Smooth muscle cell (in vitro differentiated cells): ENCODE measurements at regions not wholly inside any gene's neighbourhood (a gene's known extent, or its start where the extent isn't known, plus 50 kb on each side); places are given as distances from the start of the nearest gene placed in this dataset.

Source experiments
- DNase-seq: peaks from one replicate; lab custom pipeline; 2025; ENCODE audit not compliant: unreplicated experiment; lab: John Stamatoyannopoulos, UW
- H2AFZ ChIP-seq: fragments of 200-600 bp; sonication (generic); 2 replicates; pipeline ENCODE4 v1.6.0; 2016; ENCODE audit warnings: antibody characterized with exemption, low read depth, mild to moderate bottlenecking
- H3F3A ChIP-seq: fragments of 200-600 bp; sonication (generic); 2 replicates; pipeline ENCODE4 v1.6.0; 2017; ENCODE audit warnings: antibody characterized with exemption, low read depth
- H3K27ac ChIP-seq: fragments of 200-600 bp; sonication (generic); 2 replicates; pipeline ENCODE4 v1.5.1; 2016; ENCODE audit warnings: low read depth, mild to moderate bottlenecking
- H3K27me3 ChIP-seq: fragments of 200-600 bp; sonication (generic); 2 replicates; pipeline ENCODE4 v1.6.1; 2016; ENCODE audit warnings: low read depth, mild to moderate bottlenecking
- H3K36me3 ChIP-seq: fragments of 200-600 bp; sonication (generic); 2 replicates; pipeline ENCODE4 v1.5.1; 2016; ENCODE audit warnings: low read depth
- H3K4me1 ChIP-seq: fragments of 200-600 bp; sonication (generic); 2 replicates; pipeline ENCODE4 v1.5.1; 2016; ENCODE audit warnings: low read depth
- H3K4me2 ChIP-seq: fragments of 200-600 bp; sonication (generic); 2 replicates; pipeline ENCODE4 v1.6.0; 2016; ENCODE audit warnings: mild to moderate bottlenecking
- H3K4me3 ChIP-seq: fragments of 200-600 bp; sonication (generic); 2 replicates; pipeline ENCODE4 v1.5.1; 2016; ENCODE audit warnings: mild to moderate bottlenecking
- H3K79me2 ChIP-seq: fragments of 200-600 bp; sonication (generic); 2 replicates; pipeline ENCODE4 v1.6.0; 2016; ENCODE audit warnings: low read depth, mild to moderate bottlenecking
- H3K9ac ChIP-seq: fragments of 200-600 bp; sonication (generic); 2 replicates; pipeline ENCODE4 v1.6.0; 2016; ENCODE audit warnings: low read depth
- H3K9me3 ChIP-seq: fragments of 200-600 bp; sonication (generic); replicated peaks from 2 replicates; pipeline ENCODE4 v1.5.1; 2016; ENCODE audit warnings: low read depth
- H4K20me1 ChIP-seq: fragments of 200-600 bp; sonication (generic); 2 replicates; pipeline ENCODE4 v1.6.0; 2016; ENCODE audit warnings: low read depth
- WGBS: methylation state at CpG from one replicate; pipeline ENCODE4 v1.1.7; 2016; ENCODE audit warnings: low lambda C conversion rate; 5-methylcytosine and 5-hydroxymethylcytosine counted together
- TF ChIP-seq, protein P1 (sequence below): fragments of 200-600 bp; sonication (generic); IDR thresholded peaks from 2 replicates; pipeline ENCODE4 v1.5.1; 2017; ENCODE audit warnings: borderline replicate concordance, mild to moderate bottlenecking, antibody characterized with exemption; ENCODE audit not compliant: insufficient read depth, poor library complexity, severe bottlenecking

GRCh38 chr1:219372916-219373615 is 199.4 kb downstream of the LYPLAL1 start:
- no peak overlapping the region for H3K27ac ChIP-seq
- no peaks in the 10 kb centered on the region for H3K9me3 ChIP-seq
- no peak overlapping the region for H3K4me2 ChIP-seq
- no peak overlapping the region for H3K4me3 ChIP-seq
- H3K27me3 ChIP-seq = no peaks in the 10 kb centered on the region
- TF ChIP-seq, protein P1, sequence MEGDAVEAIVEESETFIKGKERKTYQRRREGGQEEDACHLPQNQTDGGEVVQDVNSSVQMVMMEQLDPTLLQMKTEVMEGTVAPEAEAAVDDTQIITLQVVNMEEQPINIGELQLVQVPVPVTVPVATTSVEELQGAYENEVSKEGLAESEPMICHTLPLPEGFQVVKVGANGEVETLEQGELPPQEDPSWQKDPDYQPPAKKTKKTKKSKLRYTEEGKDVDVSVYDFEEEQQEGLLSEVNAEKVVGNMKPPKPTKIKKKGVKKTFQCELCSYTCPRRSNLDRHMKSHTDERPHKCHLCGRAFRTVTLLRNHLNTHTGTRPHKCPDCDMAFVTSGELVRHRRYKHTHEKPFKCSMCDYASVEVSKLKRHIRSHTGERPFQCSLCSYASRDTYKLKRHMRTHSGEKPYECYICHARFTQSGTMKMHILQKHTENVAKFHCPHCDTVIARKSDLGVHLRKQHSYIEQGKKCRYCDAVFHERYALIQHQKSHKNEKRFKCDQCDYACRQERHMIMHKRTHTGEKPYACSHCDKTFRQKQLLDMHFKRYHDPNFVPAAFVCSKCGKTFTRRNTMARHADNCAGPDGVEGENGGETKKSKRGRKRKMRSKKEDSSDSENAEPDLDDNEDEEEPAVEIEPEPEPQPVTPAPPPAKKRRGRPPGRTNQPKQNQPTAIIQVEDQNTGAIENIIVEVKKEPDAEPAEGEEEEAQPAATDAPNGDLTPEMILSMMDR = no peak
- 84% methylated on average over 6 of the region's 6 CpGs for WGBS
- H3K79me2 ChIP-seq = no peaks in the 10 kb centered on the region
- H3K36me3 ChIP-seq = no peaks in the 10 kb centered on the region
- no peaks in the 10 kb centered on the region for H3F3A ChIP-seq
- no peak for DNase-seq
- H3K4me1 ChIP-seq = no peaks in the 10 kb centered on the region
- H2AFZ ChIP-seq = peak overlapping the region; percentile 20
- no peaks in the 10 kb centered on the region for H4K20me1 ChIP-seq
- no peak overlapping the region for H3K9ac ChIP-seq

- H2AFZ ChIP-seq = no peak overlapping the region
- DNase-seq = no peak
- H3K36me3 ChIP-seq = no peaks in the 10 kb centered on the region
- no peaks in the 10 kb centered on the region for H4K20me1 ChIP-seq
- TF ChIP-seq, protein P1 = no peak
- H3K4me1 ChIP-seq = no peaks in the 10 kb centered on the region
- 97% methylated on average over 2 of the region's 2 CpGs for WGBS
- H3K27ac ChIP-seq = no peak overlapping the region
- no peak overlapping the region for H3K4me2 ChIP-seq
- no peaks in the 10 kb centered on the region for H3K79me2 ChIP-seq
- no peak overlapping the region for H3K4me3 ChIP-seq
- H3K9me3 ChIP-seq = no peaks in the 10 kb centered on the region
- no peak overlapping the region for H3K9ac ChIP-seq
- H3K27me3 ChIP-seq = no peaks in the 10 kb centered on the region
- H3F3A ChIP-seq = no peaks in the 10 kb centered on the region
These were observed 197.8 kb downstream of the LYPLAL1 start for GRCh38 chr1:219371471-219371870.

DNA sequence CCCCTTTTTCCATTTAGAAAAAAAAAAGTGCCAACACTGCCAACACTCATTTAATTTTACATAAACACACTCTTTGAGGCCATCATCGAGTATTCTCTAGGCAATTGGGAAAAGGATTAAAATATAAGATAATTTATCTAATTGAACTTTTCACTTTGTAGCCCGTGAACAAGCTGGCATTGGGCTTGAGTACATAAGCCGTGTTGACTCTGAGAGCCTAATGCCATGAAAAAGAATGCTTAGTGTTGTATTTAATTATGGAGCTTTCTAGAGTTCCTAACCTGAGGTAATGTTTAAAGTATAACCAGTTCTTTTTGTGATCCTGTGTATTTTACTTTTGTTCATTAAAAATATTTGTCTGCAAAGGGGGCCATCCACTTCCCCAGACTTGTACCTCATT is 193.8 kb downstream of the LYPLAL1 start:
- H3K36me3 ChIP-seq = no peaks in the 10 kb centered on the region
- no peak overlapping the region for H2AFZ ChIP-seq
- H3K9me3 ChIP-seq = no peaks in the 10 kb centered on the region
- H3K4me3 ChIP-seq = no peak overlapping the region
- no peak for DNase-seq
- H3K4me1 ChIP-seq = no peaks in the 10 kb centered on the region
- H3K9ac ChIP-seq = no peak overlapping the region
- no peaks in the 10 kb centered on the region for H3K27me3 ChIP-seq
- no peaks in the 10 kb centered on the region for H3F3A ChIP-seq
- H3K4me2 ChIP-seq = no peak overlapping the region
- H3K27ac ChIP-seq = no peak overlapping the region
- no peaks in the 10 kb centered on the region for H4K20me1 ChIP-seq
- TF ChIP-seq, protein P1 = no peak
- WGBS = 94% methylated on average over 3 of the region's 3 CpGs
- H3K79me2 ChIP-seq = no peaks in the 10 kb centered on the region

- WGBS = 100% methylated on average over 1 of the region's 1 CpG
- Histone ChIP-seq H3K4me1 (no peaks in the 10 kb centered on the region), H3F3A (no peaks in the 10 kb centered on the region), H3K36me3 (no peaks in the 10 kb centered on the region), H3K4me3 (no peak overlapping the region), H3K9me3 (no peaks in the 10 kb centered on the region), H3K9ac (no peak overlapping the region), H3K27ac (no peak overlapping the region), H3K4me2 (no peak overlapping the region), H4K20me1 (no peaks in the 10 kb centered on the region), H3K79me2 (no peaks in the 10 kb centered on the region), H3K27me3 (no peaks in the 10 kb centered on the region), H2AFZ (no peak overlapping the region)
- no peak for DNase-seq
- TF ChIP-seq, protein P1 = no peak
These were observed 191.8 kb downstream of the LYPLAL1 start for GRCh38 chr1:219365451-219365850.
